Type B pancreatic cell (in vitro differentiated cells): ENCODE measurements at regions not wholly inside any gene's neighbourhood (a gene's known extent, or its start where the extent isn't known, plus 50 kb on each side); places are given as distances from the start of the nearest gene placed in this dataset.

Experiments
- DNase-seq: peaks from one replicate; pipeline ENCODE4 v3.0.0; 2021; ENCODE audit warnings: mixed read lengths; ENCODE audit not compliant: unreplicated experiment; ENCODE audit errors: extremely low spot score
- H3K27ac Mint-ChIP-seq: 2 replicates; pipeline ENCODE4 v1.8.0; 2021; ENCODE audit warnings: mild to moderate bottlenecking, mixed read lengths
- H3K27me3 Mint-ChIP-seq: 2 replicates; pipeline ENCODE4 v1.8.0; 2021; ENCODE audit warnings: mixed read lengths
- H3K36me3 Mint-ChIP-seq: 2 replicates; pipeline ENCODE4 v1.8.0; 2021; ENCODE audit warnings: mixed read lengths
- H3K4me1 Mint-ChIP-seq: one replicate; pipeline ENCODE4 v1.8.0; 2021; ENCODE audit warnings: mixed read lengths; ENCODE audit not compliant: unreplicated experiment
- H3K4me3 Mint-ChIP-seq: 2 replicates; pipeline ENCODE4 v1.8.0; 2021; ENCODE audit warnings: mild to moderate bottlenecking, mixed read lengths
- H3K9me3 Mint-ChIP-seq: 2 replicates; pipeline ENCODE4 v1.8.0; 2021; ENCODE audit warnings: mixed read lengths
- CTCF ChIP-seq: fragments of 200-600 bp; sonication (generic); conservative IDR thresholded peaks from 2 replicates; pipeline ENCODE4 v1.5.0; 2021; ENCODE audit warnings: antibody characterized with exemption, mild to moderate bottlenecking

GRCh38 chr5:40046792-40047191 is 622.0 kb upstream of the DAB2 start:
- DNase-seq: no peak
- no peaks in the 10 kb centered on the region for H3K9me3 Mint-ChIP-seq
- H3K27me3 Mint-ChIP-seq: peaks cover 4% of the 10 kb centered on the region
- no peaks in the 10 kb centered on the region for H3K4me1 Mint-ChIP-seq
- no peak overlapping the region for H3K27ac Mint-ChIP-seq
- no peak overlapping the region for H3K4me3 Mint-ChIP-seq
- no peak for TF ChIP-seq CTCF
- H3K36me3 Mint-ChIP-seq: no peaks in the 10 kb centered on the region

- TF ChIP-seq CTCF: no peak
- Mint-ChIP-seq H3K27ac (no peak overlapping the region), H3K4me1 (no peaks in the 10 kb centered on the region), H3K27me3 (peaks cover 4% of the 10 kb centered on the region), H3K36me3 (no peaks in the 10 kb centered on the region), H3K9me3 (no peaks in the 10 kb centered on the region), H3K4me3 (no peak overlapping the region)
- DNase-seq: no peak
Measured at GRCh38 chr5:40045429-40045828, 620.6 kb upstream of the DAB2 start.

GRCh38 chr5:40043916-40044315 is 619.1 kb upstream of the DAB2 start:
- Mint-ChIP-seq H3K9me3 (no peaks in the 10 kb centered on the region), H3K27me3 (peaks cover 4% of the 10 kb centered on the region), H3K4me1 (no peaks in the 10 kb centered on the region), H3K27ac (no peak overlapping the region), H3K4me3 (no peak overlapping the region), H3K36me3 (no peaks in the 10 kb centered on the region)
- no peak for DNase-seq
- TF ChIP-seq CTCF: no peak

- H3K27ac Mint-ChIP-seq: no peak overlapping the region
- H3K36me3 Mint-ChIP-seq: no peaks in the 10 kb centered on the region
- no peak for DNase-seq
- H3K4me1 Mint-ChIP-seq: no peaks in the 10 kb centered on the region
- TF ChIP-seq CTCF: no peak
- H3K27me3 Mint-ChIP-seq: peaks cover 3% of the 10 kb centered on the region
- H3K4me3 Mint-ChIP-seq: no peak overlapping the region
- H3K9me3 Mint-ChIP-seq: no peaks in the 10 kb centered on the region
Measured at GRCh38 chr5:40041452-40041851, 616.7 kb upstream of the DAB2 start.

GRCh38 chr5:40037713-40038112 is 612.9 kb upstream of the DAB2 start:
- Mint-ChIP-seq H3K36me3 (no peaks in the 10 kb centered on the region), H3K27ac (no peak overlapping the region), H3K9me3 (no peaks in the 10 kb centered on the region), H3K4me3 (no peak overlapping the region), H3K4me1 (no peaks in the 10 kb centered on the region), H3K27me3 (no peaks in the 10 kb centered on the region)
- no peak for TF ChIP-seq CTCF
- no peak for DNase-seq

- Mint-ChIP-seq H3K27me3 (no peaks in the 10 kb centered on the region), H3K4me1 (no peaks in the 10 kb centered on the region), H3K4me3 (no peak overlapping the region), H3K9me3 (no peaks in the 10 kb centered on the region), H3K27ac (no peak overlapping the region), H3K36me3 (no peaks in the 10 kb centered on the region)
- TF ChIP-seq CTCF: no peak
- no peak for DNase-seq
Measured at GRCh38 chr5:40034441-40034840, 609.7 kb upstream of the DAB2 start.
